Mesothelial cell of epicardium (in vitro differentiated cells): ENCODE measurements at regions not wholly inside any gene's neighbourhood (a gene's known extent, or its start where the extent isn't known, plus 50 kb on each side); places are given as distances from the start of the nearest gene placed in this dataset.

ENCODE experiments used
- DNase-seq, 2 experiments: peaks; one replicate each; pipeline ENCODE4 v3.0.0; 2021; ENCODE audit warnings: low spot score in 2 of 2; ENCODE audit not compliant: unreplicated experiment in 2 of 2
- H3K27ac Mint-ChIP-seq: 2 replicates; pipeline ENCODE4 v1.8.0; 2021; ENCODE audit warnings: mixed read lengths
- H3K27me3 Mint-ChIP-seq: 2 replicates; pipeline ENCODE4 v1.8.0; 2021; ENCODE audit warnings: low read depth, mixed read lengths
- H3K36me3 Mint-ChIP-seq: 2 replicates; pipeline ENCODE4 v1.8.0; 2021; ENCODE audit warnings: mixed read lengths
- H3K4me1 Mint-ChIP-seq: 2 replicates; pipeline ENCODE4 v1.8.0; 2021; ENCODE audit warnings: mixed read lengths
- H3K4me3 Mint-ChIP-seq: 2 replicates; pipeline ENCODE4 v1.8.0; 2021; ENCODE audit warnings: mild to moderate bottlenecking, moderate library complexity, mixed read lengths
- H3K9me3 Mint-ChIP-seq: 2 replicates; pipeline ENCODE4 v1.8.0; 2021; ENCODE audit warnings: mixed read lengths
- CTCF ChIP-seq: fragments of 200-600 bp; sonication (generic); IDR thresholded peaks from one replicate; pipeline ENCODE4 v1.5.0; 2021; ENCODE audit warnings: antibody characterized with exemption; ENCODE audit not compliant: unreplicated experiment

- H3K4me3 Mint-ChIP-seq = no peak overlapping the region
- no peak for DNase-seq
- peaks cover 2% of the 10 kb centered on the region for H3K36me3 Mint-ChIP-seq
- H3K27me3 Mint-ChIP-seq = no peaks in the 10 kb centered on the region
- no peak for TF ChIP-seq CTCF
- H3K27ac Mint-ChIP-seq = no peak overlapping the region
- peaks cover 11% of the 10 kb centered on the region for H3K4me1 Mint-ChIP-seq
- H3K9me3 Mint-ChIP-seq = peaks cover 22% of the 10 kb centered on the region
Observed at GRCh38 chr5:144017119-144017518, 153.3 kb downstream of the YIPF5 start.

GRCh38 chr5:144017631-144018030, 152.8 kb downstream of the YIPF5 start:
- Mint-ChIP-seq H3K36me3 (peaks cover 5% of the 10 kb centered on the region), H3K27me3 (no peaks in the 10 kb centered on the region), H3K9me3 (peaks cover 25% of the 10 kb centered on the region), H3K27ac (no peak overlapping the region), H3K4me3 (no peak overlapping the region), H3K4me1 (peaks cover 11% of the 10 kb centered on the region)
- no peak for TF ChIP-seq CTCF
- DNase-seq = no peak

GRCh38 chr5:144024090-144024489, 146.4 kb downstream of the YIPF5 start:
- no peak for TF ChIP-seq CTCF
- peaks cover 5% of the 10 kb centered on the region for H3K36me3 Mint-ChIP-seq
- H3K27ac Mint-ChIP-seq = no peak overlapping the region
- H3K4me1 Mint-ChIP-seq = peaks cover 28% of the 10 kb centered on the region
- H3K4me3 Mint-ChIP-seq = no peak overlapping the region
- DNase-seq = no peak
- H3K9me3 Mint-ChIP-seq = peaks cover 19% of the 10 kb centered on the region
- no peaks in the 10 kb centered on the region for H3K27me3 Mint-ChIP-seq

- no peak overlapping the region for H3K4me3 Mint-ChIP-seq
- peaks cover 5% of the 10 kb centered on the region for H3K36me3 Mint-ChIP-seq
- no peak overlapping the region for H3K27ac Mint-ChIP-seq
- H3K27me3 Mint-ChIP-seq = no peaks in the 10 kb centered on the region
- H3K4me1 Mint-ChIP-seq = peaks cover 28% of the 10 kb centered on the region
- TF ChIP-seq CTCF = no peak
- peaks cover 19% of the 10 kb centered on the region for H3K9me3 Mint-ChIP-seq
- DNase-seq = no peak
Observed at GRCh38 chr5:144024545-144024944, 145.9 kb downstream of the YIPF5 start.

- H3K36me3 Mint-ChIP-seq = peaks cover 2% of the 10 kb centered on the region
- H3K27ac Mint-ChIP-seq = no peak overlapping the region
- peaks cover 35% of the 10 kb centered on the region for H3K4me1 Mint-ChIP-seq
- DNase-seq = no peak
- peaks cover 10% of the 10 kb centered on the region for H3K9me3 Mint-ChIP-seq
- no peak for TF ChIP-seq CTCF
- no peaks in the 10 kb centered on the region for H3K27me3 Mint-ChIP-seq
- no peak overlapping the region for H3K4me3 Mint-ChIP-seq
Observed at GRCh38 chr5:144026286-144026685, 144.2 kb downstream of the YIPF5 start.

GRCh38 chr5:144028058-144028457, 142.4 kb downstream of the YIPF5 start:
- no peaks in the 10 kb centered on the region for H3K27me3 Mint-ChIP-seq
- no peaks in the 10 kb centered on the region for H3K36me3 Mint-ChIP-seq
- peak overlapping the region; percentile 92 for H3K27ac Mint-ChIP-seq
- H3K4me1 Mint-ChIP-seq = peaks cover 52% of the 10 kb centered on the region
- H3K9me3 Mint-ChIP-seq = no peaks in the 10 kb centered on the region
- TF ChIP-seq CTCF = no peak
- DNase-seq = peak in 1 of 2 experiments; percentile 23
- H3K4me3 Mint-ChIP-seq = no peak overlapping the region
